Activated CD8-positive, alpha-beta T cell treated with anti-CD3 and anti-CD28 coated beads for 36 hours (primary cell): ENCODE measurements at regions not wholly inside any gene's neighbourhood (a gene's known extent, or its start where the extent isn't known, plus 50 kb on each side); places are given as distances from the start of the nearest gene placed in this dataset.

Experiments used
- ATAC-seq: fragments of 200-7000 bp; cut with Tn5 transposase; one replicate; pipeline ENCODE4 v1.10.0; 2021; ENCODE audit warnings: mild to moderate bottlenecking, moderate library complexity
- CTCF ChIA-PET: fragments of 350-600 bp; sonication (Branson Sonifier 250); formaldehyde crosslinking; loops from one replicate; lab custom pipeline; 2021; ENCODE audit warnings: antibody characterized with exemption; lab: Charles Lee
- POLR2A ChIA-PET: fragments of 350-600 bp; sonication (Branson Sonifier 250); formaldehyde crosslinking; loops from one replicate; lab custom pipeline; 2021; ENCODE audit warnings: antibody characterized with exemption; lab: Charles Lee
- DNase-seq: peaks from one replicate; pipeline ENCODE4 v3.0.0-alpha.2; 2020
- H3K27ac Mint-ChIP-seq: one replicate; pipeline ENCODE4 v1.8.0; 2021; ENCODE audit warnings: mild to moderate bottlenecking, mixed read lengths
- H3K27me3 Mint-ChIP-seq: one replicate; pipeline ENCODE4 v1.8.0; 2021; ENCODE audit warnings: mixed read lengths
- H3K36me3 Mint-ChIP-seq: one replicate; pipeline ENCODE4 v1.8.0; 2021; ENCODE audit warnings: low read depth, mixed read lengths
- H3K4me1 Mint-ChIP-seq: one replicate; pipeline ENCODE4 v1.8.0; 2021; ENCODE audit warnings: low read depth, mixed read lengths
- H3K4me3 Mint-ChIP-seq: one replicate; pipeline ENCODE4 v1.8.0; 2021; ENCODE audit warnings: mild to moderate bottlenecking, moderate library complexity, mixed read lengths
- H3K9me3 Mint-ChIP-seq: one replicate; pipeline ENCODE4 v1.8.0; 2021; ENCODE audit warnings: mixed read lengths
- CTCF ChIP-seq: fragments of 200-600 bp; IDR thresholded peaks from one replicate; pipeline ENCODE4 v1.8.0; 2022; ENCODE audit warnings: antibody characterized with exemption, mild to moderate bottlenecking
- intact Hi-C: fragments of 100-400 bp; cut with micrococcal nuclease; formaldehyde crosslinking; loops from one replicate; pipeline ENCODE4 v1.10.0; 2022

GRCh38 chr1:29879217-29879616, 642.9 kb downstream of the PTPRU start:
- Mint-ChIP-seq H3K9me3 (no peaks in the 10 kb centered on the region), H3K4me3 (no peak overlapping the region), H3K27ac (no peak overlapping the region), H3K36me3 (no peaks in the 10 kb centered on the region), H3K4me1 (no peaks in the 10 kb centered on the region), H3K27me3 (peaks cover 4% of the 10 kb centered on the region)
- DNase-seq (no peak), ATAC-seq (no peak)
- POLR2A ChIA-PET = no interaction called here
- CTCF ChIA-PET = no interaction called here
- TF ChIP-seq CTCF = no peak
- intact Hi-C loops = no loop called here

- intact Hi-C loops = no loop called here
- ChIA-PET CTCF (no interaction called here), POLR2A (no interaction called here)
Measured at GRCh38 chr1:29878501-29878900, 642.2 kb downstream of the PTPRU start.

GRCh38 chr1:29876902-29877301, 640.6 kb downstream of the PTPRU start:
- no peaks in the 10 kb centered on the region for H3K4me1 Mint-ChIP-seq
- no peak for TF ChIP-seq CTCF
- H3K36me3 Mint-ChIP-seq = no peaks in the 10 kb centered on the region
- no peak overlapping the region for H3K4me3 Mint-ChIP-seq
- intact Hi-C loops = no loop called here
- ChIA-PET POLR2A (no interaction called here), CTCF (no interaction called here)
- DNase-seq = no peak
- no peak overlapping the region for H3K27ac Mint-ChIP-seq
- H3K9me3 Mint-ChIP-seq = no peaks in the 10 kb centered on the region
- H3K27me3 Mint-ChIP-seq = peaks cover 5% of the 10 kb centered on the region
- ATAC-seq = no peak

More at GRCh38 chr1:29878501-29878900, 642.2 kb downstream of the PTPRU start:
- Mint-ChIP-seq H3K27ac (no peak overlapping the region), H3K4me1 (no peaks in the 10 kb centered on the region), H3K9me3 (no peaks in the 10 kb centered on the region), H3K27me3 (peaks cover 5% of the 10 kb centered on the region), H3K4me3 (no peak overlapping the region), H3K36me3 (no peaks in the 10 kb centered on the region)
- ATAC-seq (no peak), DNase-seq (no peak)
- no peak for TF ChIP-seq CTCF

GRCh38 chr1:29876441-29876840, 640.1 kb downstream of the PTPRU start:
- no peak for TF ChIP-seq CTCF
- H3K4me3 Mint-ChIP-seq = no peak overlapping the region
- H3K27ac Mint-ChIP-seq = no peak overlapping the region
- ATAC-seq (no peak), DNase-seq (no peak)
- no peaks in the 10 kb centered on the region for H3K9me3 Mint-ChIP-seq
- intact Hi-C loops = no loop called here
- ChIA-PET CTCF (no interaction called here), POLR2A (no interaction called here)
- no peaks in the 10 kb centered on the region for H3K4me1 Mint-ChIP-seq
- H3K27me3 Mint-ChIP-seq = peaks cover 5% of the 10 kb centered on the region
- no peaks in the 10 kb centered on the region for H3K36me3 Mint-ChIP-seq

- H3K27me3 Mint-ChIP-seq = peaks cover 5% of the 10 kb centered on the region
- POLR2A ChIA-PET = no interaction called here
- H3K36me3 Mint-ChIP-seq = no peaks in the 10 kb centered on the region
- no peaks in the 10 kb centered on the region for H3K9me3 Mint-ChIP-seq
- ATAC-seq (no peak), DNase-seq (no peak)
- intact Hi-C loops = no loop called here
- H3K4me1 Mint-ChIP-seq = no peaks in the 10 kb centered on the region
- TF ChIP-seq CTCF = no peak
- H3K4me3 Mint-ChIP-seq = no peak overlapping the region
- no peak overlapping the region for H3K27ac Mint-ChIP-seq
- CTCF ChIA-PET = no interaction called here
Measured at GRCh38 chr1:29875557-29876028, 639.3 kb downstream of the PTPRU start.
